BLaER1 treated with 17β-estradiol and CSF1 and Interleukin-3, amounts not matched to agents 10 nM and 100 nM (cell line): ENCODE measurements at regions not wholly inside any gene's neighbourhood (a gene's known extent, or its start where the extent isn't known, plus 50 kb on each side); places are given as distances from the start of the nearest gene placed in this dataset.

Source experiments
- H3K27ac ChIP-seq, 11 experiments: shearing (Covaris generic); formaldehyde crosslinking; 2 replicates each; pipeline ENCODE4 v1.8.1; 2022
- H3K27me3 ChIP-seq, 11 experiments: shearing (Covaris generic); formaldehyde crosslinking; 2 replicates each; pipeline ENCODE4 v1.8.1; 2022
- H3K36me3 ChIP-seq, 11 experiments: shearing (Covaris generic); formaldehyde crosslinking; 2 replicates each; pipeline ENCODE4 v1.8.1; 2022
- H3K4me1 ChIP-seq, 10 experiments: shearing (Covaris generic); formaldehyde crosslinking; 2 replicates each; pipeline ENCODE4 v1.8.1; 2022
- H3K4me2 ChIP-seq, 11 experiments: shearing (Covaris generic); formaldehyde crosslinking; 2 replicates each; pipeline ENCODE4 v1.8.1; 2022
- H3K4me3 ChIP-seq, 10 experiments: shearing (Covaris generic); formaldehyde crosslinking; 2 replicates each; pipeline ENCODE4 v1.8.1; 2022
- H3K9ac ChIP-seq, 11 experiments: shearing (Covaris generic); formaldehyde crosslinking; 2 replicates each; pipeline ENCODE4 v1.8.1; 2022
- H3K9me3 ChIP-seq, 11 experiments: shearing (Covaris generic); formaldehyde crosslinking; replicated peaks in 1 of 11; 2 replicates each; pipeline ENCODE4 v1.8.1; 2022
- H4K20me1 ChIP-seq, 11 experiments: shearing (Covaris generic); formaldehyde crosslinking; 2 replicates each; pipeline ENCODE4 v1.8.1; 2022
- Cebpa-rat ChIP-seq, 11 experiments: shearing (Covaris generic); IDR thresholded peaks; 2 replicates each; pipeline ENCODE4 v1.8.1; 2022

GRCh38 chr20:60990061-60990460 is 262.0 kb upstream of the CDH4 start:
- H3K4me1 ChIP-seq, result peaks cover 0 to 25% (median 19%) of the 10 kb centered on the region in 10 experiments; a peak in 16 of 20 replicates
- H3K27ac ChIP-seq, result no peak overlapping the region
- no peaks in the 10 kb centered on the region for H3K36me3 ChIP-seq
- H3K4me3 ChIP-seq, result no peak overlapping the region
- H3K4me2 ChIP-seq, result no peak overlapping the region
- H3K9ac ChIP-seq, result no peak overlapping the region
- no peaks in the 10 kb centered on the region for H4K20me1 ChIP-seq
- TF ChIP-seq Cebpa-rat (IDR thresholded peaks at IDR 0.05), result no peak
- H3K27me3 ChIP-seq, result no peaks in the 10 kb centered on the region
- H3K9me3 ChIP-seq, result no peaks in the 10 kb centered on the region; a peak in 1 of 22 replicates

GRCh38 chr20:60990643-60991042 is 261.4 kb upstream of the CDH4 start:
- Histone ChIP-seq H3K36me3 (no peaks in the 10 kb centered on the region), H3K27ac (no peak overlapping the region), H3K4me2 (no peak overlapping the region), H3K27me3 (no peaks in the 10 kb centered on the region), H3K4me1 (peaks cover 0 to 24% (median 19%) of the 10 kb centered on the region in 10 experiments; a peak in 16 of 20 replicates), H4K20me1 (no peaks in the 10 kb centered on the region; a peak in 1 of 22 replicates), H3K9ac (no peak overlapping the region), H3K9me3 (no peaks in the 10 kb centered on the region; a peak in 1 of 22 replicates), H3K4me3 (no peak overlapping the region)
- TF ChIP-seq Cebpa-rat (IDR thresholded peaks at IDR 0.05), result no peak

- Histone ChIP-seq H3K9ac (no peak overlapping the region; a peak in 1 of 22 replicates), H3K4me2 (peak overlapping the region in 9 of 11 experiments; percentile 14 to 65 (median 40); a peak in 16 of 22 replicates), H3K27me3 (no peaks in the 10 kb centered on the region), H4K20me1 (no peaks in the 10 kb centered on the region; a peak in 1 of 22 replicates), H3K27ac (no peak overlapping the region), H3K9me3 (no peaks in the 10 kb centered on the region), H3K4me3 (no peak overlapping the region), H3K4me1 (peaks cover 0 to 24% (median 19%) of the 10 kb centered on the region in 10 experiments; a peak in 16 of 20 replicates), H3K36me3 (no peaks in the 10 kb centered on the region)
- no peak for TF ChIP-seq Cebpa-rat (IDR thresholded peaks at IDR 0.05)
These were observed 258.5 kb upstream of the CDH4 start for GRCh38 chr20:60993433-60994044.

GRCh38 chr20:60999250-60999649 is 252.8 kb upstream of the CDH4 start:
- Histone ChIP-seq H3K9me3 (no peaks in the 10 kb centered on the region), H3K4me2 (no peak overlapping the region), H4K20me1 (no peaks in the 10 kb centered on the region; a peak in 1 of 22 replicates), H3K4me3 (no peak overlapping the region), H3K36me3 (no peaks in the 10 kb centered on the region), H3K4me1 (peaks cover 0 to 9% (median 5%) of the 10 kb centered on the region in 10 experiments; a peak in 12 of 20 replicates), H3K27ac (no peak overlapping the region), H3K9ac (no peak overlapping the region), H3K27me3 (no peaks in the 10 kb centered on the region)
- no peak for TF ChIP-seq Cebpa-rat (IDR thresholded peaks at IDR 0.05)

GRCh38 chr20:61002090-61002489 is 250.0 kb upstream of the CDH4 start:
- no peak overlapping the region for H3K4me3 ChIP-seq
- no peaks in the 10 kb centered on the region for H3K9me3 ChIP-seq
- no peak overlapping the region for H3K9ac ChIP-seq
- no peak overlapping the region for H3K27ac ChIP-seq
- H3K4me2 ChIP-seq, result no peak overlapping the region
- no peak for TF ChIP-seq Cebpa-rat (IDR thresholded peaks at IDR 0.05)
- no peaks in the 10 kb centered on the region for H3K4me1 ChIP-seq
- H3K36me3 ChIP-seq, result no peaks in the 10 kb centered on the region
- no peaks in the 10 kb centered on the region for H3K27me3 ChIP-seq
- no peaks in the 10 kb centered on the region for H4K20me1 ChIP-seq

GRCh38 chr20:61014491-61014890 is 237.6 kb upstream of the CDH4 start:
- H3K27me3 ChIP-seq, result no peaks in the 10 kb centered on the region
- no peak overlapping the region for H3K4me3 ChIP-seq
- TF ChIP-seq Cebpa-rat (IDR thresholded peaks at IDR 0.05), result no peak
- H3K27ac ChIP-seq, result peak overlapping the region in 1 of 11 experiments; percentile 43; a peak in 1 of 22 replicates
- no peaks in the 10 kb centered on the region for H3K36me3 ChIP-seq
- no peaks in the 10 kb centered on the region for H4K20me1 ChIP-seq
- peaks cover 0 to 44% (median 24%) of the 10 kb centered on the region in 10 experiments; a peak in 15 of 20 replicates for H3K4me1 ChIP-seq
- peak overlapping the region in 8 of 11 experiments; percentile 17 to 66 (median 45); a peak in 13 of 22 replicates for H3K4me2 ChIP-seq
- peaks cover 0 to 24% (median 13%) of the 10 kb centered on the region in 11 experiments; a peak in 10 of 22 replicates for H3K9me3 ChIP-seq
- H3K9ac ChIP-seq, result no peak overlapping the region

GRCh38 chr20:61015602-61016001 is 236.5 kb upstream of the CDH4 start:
- no peak for TF ChIP-seq Cebpa-rat (IDR thresholded peaks at IDR 0.05)
- no peak overlapping the region for H3K4me3 ChIP-seq
- H3K27me3 ChIP-seq, result no peaks in the 10 kb centered on the region

GRCh38 chr20:61019322-61019721 is 232.7 kb upstream of the CDH4 start:
- Histone ChIP-seq H3K36me3 (no peaks in the 10 kb centered on the region), H3K4me3 (no peak overlapping the region), H3K4me1 (peaks cover 0 to 31% (median 18%) of the 10 kb centered on the region in 10 experiments; a peak in 15 of 20 replicates), H3K27ac (no peak overlapping the region), H3K4me2 (no peak overlapping the region), H3K9ac (no peak overlapping the region), H4K20me1 (no peaks in the 10 kb centered on the region), H3K27me3 (no peaks in the 10 kb centered on the region), H3K9me3 (peaks cover 0 to 18% (median 9%) of the 10 kb centered on the region in 11 experiments; a peak in 9 of 22 replicates)
- TF ChIP-seq Cebpa-rat (IDR thresholded peaks at IDR 0.05), result no peak

More at GRCh38 chr20:61015602-61016001, 236.5 kb upstream of the CDH4 start:
- H3K4me2 ChIP-seq, result peak overlapping the region in 8 of 11 experiments; percentile 17 to 66 (median 45); a peak in 15 of 22 replicates
- no peaks in the 10 kb centered on the region for H3K36me3 ChIP-seq
- peaks cover 0 to 44% (median 24%) of the 10 kb centered on the region in 10 experiments; a peak in 15 of 20 replicates for H3K4me1 ChIP-seq
- no peaks in the 10 kb centered on the region for H4K20me1 ChIP-seq
- H3K27ac ChIP-seq, result peak overlapping the region in 1 of 11 experiments; percentile 24; a peak in 1 of 22 replicates
- peaks cover 0 to 24% (median 13%) of the 10 kb centered on the region in 11 experiments; a peak in 10 of 22 replicates for H3K9me3 ChIP-seq
- H3K9ac ChIP-seq, result 0 out of 22 replicates have a peak overlapping the region, but pooled peaks of 1 of the 11 experiments have one; percentile 20

- Histone ChIP-seq H3K4me3 (no peak overlapping the region), H3K27me3 (no peaks in the 10 kb centered on the region), H4K20me1 (no peaks in the 10 kb centered on the region), H3K4me1 (no peaks in the 10 kb centered on the region), H3K9me3 (peaks cover 27 to 36% (median 33%) of the 10 kb centered on the region in 11 experiments), H3K36me3 (no peaks in the 10 kb centered on the region), H3K9ac (no peak overlapping the region), H3K4me2 (no peak overlapping the region), H3K27ac (no peak overlapping the region)
- no peak for TF ChIP-seq Cebpa-rat (IDR thresholded peaks at IDR 0.05)
These were observed 228.4 kb upstream of the CDH4 start for GRCh38 chr20:61023612-61024011.
